ENCODE measurements at regions not wholly inside any gene's neighbourhood (a gene's known extent, or its start where the extent isn't known, plus 50 kb on each side); places are given as distances from the start of the nearest gene placed in this dataset.

DNA sequence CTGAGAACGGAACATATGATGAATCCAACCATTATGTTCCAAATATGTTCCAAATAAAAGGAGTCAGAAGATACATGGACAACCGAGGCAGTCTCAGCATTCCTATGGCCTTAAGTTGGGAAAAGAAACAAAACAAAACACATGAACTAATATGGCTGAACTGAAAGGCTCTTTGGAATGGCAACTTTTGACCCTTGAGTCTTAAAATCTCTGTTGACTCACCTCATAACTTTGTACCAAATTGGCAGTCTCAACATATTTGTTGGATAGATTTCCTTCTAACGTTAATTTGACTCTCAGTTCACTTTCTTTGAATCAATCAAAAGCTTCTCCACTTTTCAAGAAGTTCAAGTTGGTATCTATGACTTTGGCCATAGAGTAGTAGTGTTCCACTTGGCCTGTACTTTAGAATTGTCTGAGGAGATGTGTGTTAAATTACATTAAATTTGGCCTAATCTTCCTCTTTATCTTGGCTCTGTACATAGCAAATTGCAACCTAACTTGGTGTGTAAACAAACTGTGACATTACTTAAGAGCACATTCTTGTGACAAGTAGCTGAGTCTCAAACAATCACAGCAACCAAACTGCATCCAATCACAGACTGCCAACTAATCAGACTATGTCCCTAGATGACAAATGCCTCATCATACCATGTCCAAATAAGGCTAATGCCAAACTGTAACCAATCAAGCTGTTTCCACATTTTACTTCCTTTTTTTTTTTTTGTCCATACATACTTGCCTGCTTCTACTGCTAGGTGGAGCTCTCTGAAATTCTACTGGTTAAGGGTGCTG lies 208.8 kb downstream of the BMP2 start:
- DNase-seq: no peak
- H3K4me3 ChIP-seq (ENCODE audit: low read depth in 2 of 2, low read length in 1 of 2): no peak overlapping the region
- H3K9me3 ChIP-seq: 0 out of 2 replicates have a peak, but pooled peaks cover 5% of the 10 kb centered on the region
- H3K79me2 ChIP-seq (ENCODE audit: insufficient read depth): no peaks in the 10 kb centered on the region
- H3K4me2 ChIP-seq: no peak overlapping the region
- no peaks in the 10 kb centered on the region for H3K36me3 ChIP-seq (replicated peaks in 1 of 2; ENCODE audit: control insufficient read depth in 1 of 2, insufficient read depth in 2 of 2, low read length in 1 of 2)
- no peaks in the 10 kb centered on the region for H3K9me2 ChIP-seq
- CTCF ChIA-PET: no interaction called here
- no peak overlapping the region for H2AFZ ChIP-seq (ENCODE audit: low read depth)
- no peak overlapping the region for H3K27ac ChIP-seq (ENCODE audit: low read depth in 2 of 2, low read length in 1 of 2)
- 5% methylated on average over 3 of the region's 3 CpGs for WGBS (ENCODE audit: low lambda C conversion rate)
- no peak for TF ChIP-seq FOXM1 (IDR thresholded peaks at IDR 0.05; ENCODE audit: low read depth)
- no peak for TF ChIP-seq SIN3A (IDR thresholded peaks at IDR 0.05; ENCODE audit: borderline replicate concordance, low read depth, low read length)
- no peak for TF ChIP-seq GABPA (IDR thresholded peaks at IDR 0.05; ENCODE audit: low read depth)
- TF ChIP-seq, protein P1, sequence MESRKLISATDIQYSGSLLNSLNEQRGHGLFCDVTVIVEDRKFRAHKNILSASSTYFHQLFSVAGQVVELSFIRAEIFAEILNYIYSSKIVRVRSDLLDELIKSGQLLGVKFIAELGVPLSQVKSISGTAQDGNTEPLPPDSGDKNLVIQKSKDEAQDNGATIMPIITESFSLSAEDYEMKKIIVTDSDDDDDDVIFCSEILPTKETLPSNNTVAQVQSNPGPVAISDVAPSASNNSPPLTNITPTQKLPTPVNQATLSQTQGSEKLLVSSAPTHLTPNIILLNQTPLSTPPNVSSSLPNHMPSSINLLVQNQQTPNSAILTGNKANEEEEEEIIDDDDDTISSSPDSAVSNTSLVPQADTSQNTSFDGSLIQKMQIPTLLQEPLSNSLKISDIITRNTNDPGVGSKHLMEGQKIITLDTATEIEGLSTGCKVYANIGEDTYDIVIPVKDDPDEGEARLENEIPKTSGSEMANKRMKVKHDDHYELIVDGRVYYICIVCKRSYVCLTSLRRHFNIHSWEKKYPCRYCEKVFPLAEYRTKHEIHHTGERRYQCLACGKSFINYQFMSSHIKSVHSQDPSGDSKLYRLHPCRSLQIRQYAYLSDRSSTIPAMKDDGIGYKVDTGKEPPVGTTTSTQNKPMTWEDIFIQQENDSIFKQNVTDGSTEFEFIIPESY (IDR thresholded peaks at IDR 0.05; ENCODE audit: borderline replicate concordance, low read depth): no peak
- TF ChIP-seq EZH2phosphoT487 (IDR thresholded peaks at IDR 0.05; ENCODE audit: borderline replicate concordance, low read depth): no peak
- TF ChIP-seq, protein P2, sequence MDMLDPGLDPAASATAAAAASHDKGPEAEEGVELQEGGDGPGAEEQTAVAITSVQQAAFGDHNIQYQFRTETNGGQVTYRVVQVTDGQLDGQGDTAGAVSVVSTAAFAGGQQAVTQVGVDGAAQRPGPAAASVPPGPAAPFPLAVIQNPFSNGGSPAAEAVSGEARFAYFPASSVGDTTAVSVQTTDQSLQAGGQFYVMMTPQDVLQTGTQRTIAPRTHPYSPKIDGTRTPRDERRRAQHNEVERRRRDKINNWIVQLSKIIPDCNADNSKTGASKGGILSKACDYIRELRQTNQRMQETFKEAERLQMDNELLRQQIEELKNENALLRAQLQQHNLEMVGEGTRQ (IDR thresholded peaks at IDR 0.05; ENCODE audit: borderline replicate concordance, low read depth, low read length): no peak
- TF ChIP-seq, protein P3, sequence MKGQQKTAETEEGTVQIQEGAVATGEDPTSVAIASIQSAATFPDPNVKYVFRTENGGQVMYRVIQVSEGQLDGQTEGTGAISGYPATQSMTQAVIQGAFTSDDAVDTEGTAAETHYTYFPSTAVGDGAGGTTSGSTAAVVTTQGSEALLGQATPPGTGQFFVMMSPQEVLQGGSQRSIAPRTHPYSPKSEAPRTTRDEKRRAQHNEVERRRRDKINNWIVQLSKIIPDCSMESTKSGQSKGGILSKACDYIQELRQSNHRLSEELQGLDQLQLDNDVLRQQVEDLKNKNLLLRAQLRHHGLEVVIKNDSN (IDR thresholded peaks at IDR 0.05; ENCODE audit: borderline replicate concordance, low read depth): no peak
- TF ChIP-seq, protein P4, sequence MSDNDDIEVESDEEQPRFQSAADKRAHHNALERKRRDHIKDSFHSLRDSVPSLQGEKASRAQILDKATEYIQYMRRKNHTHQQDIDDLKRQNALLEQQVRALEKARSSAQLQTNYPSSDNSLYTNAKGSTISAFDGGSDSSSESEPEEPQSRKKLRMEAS (IDR thresholded peaks at IDR 0.05; ENCODE audit: low read depth): no peak
- TF ChIP-seq TCF12 (IDR thresholded peaks at IDR 0.05): no peak
- TF ChIP-seq CHD2 (IDR thresholded peaks at IDR 0.05; ENCODE audit: low read length, partially characterized antibody): no peak
- no peak for TF ChIP-seq RFX5 (IDR thresholded peaks at IDR 0.05; ENCODE audit: low read length)
- TF ChIP-seq NFIC (IDR thresholded peaks at IDR 0.05; ENCODE audit: borderline replicate concordance): no peak
- no peak for TF ChIP-seq RCOR1 (IDR thresholded peaks at IDR 0.05; ENCODE audit: low read length)
- no peak for TF ChIP-seq FOXJ3 (CRISPR knock-in tag; IDR thresholded peaks at IDR 0.05)
- no peak for TF ChIP-seq JUND (IDR thresholded peaks at IDR 0.05)
- POLR2A ChIA-PET: no interaction called here
- H3K27me3 ChIP-seq (ENCODE audit: insufficient read depth): no peaks in the 10 kb centered on the region
- H3F3A ChIP-seq (replicated peaks; ENCODE audit: insufficient read depth): no peaks in the 10 kb centered on the region
- H3K4me1 ChIP-seq (ENCODE audit: control insufficient read depth in 1 of 2, insufficient read depth in 2 of 2, low read depth in 1 of 2, low read length in 1 of 2): no peaks in the 10 kb centered on the region
- H3K9ac ChIP-seq: no peak overlapping the region
- no peaks in the 10 kb centered on the region for H4K20me1 ChIP-seq (ENCODE audit: insufficient read depth)
